Prostate gland (tissue), 2 donors: ENCODE measurements at regions not wholly inside any gene's neighbourhood (a gene's known extent, or its start where the extent isn't known, plus 50 kb on each side); places are given as distances from the start of the nearest gene placed in this dataset.

Source experiments
- CTCF ChIP-seq, 4 experiments: fragments of 200-600 bp in 2 of 4; fragments of 450-650 bp in 2 of 4; sonication (generic) in 2 of 4; IDR thresholded peaks; 1 replicate in 3 of 4; 2 replicates in 1 of 4; pipeline ENCODE4 v1.5.1; 2016 to 2019; ENCODE audit warnings: antibody characterized with exemption in 4 of 4, mild to moderate bottlenecking in 2 of 4, moderate library complexity in 2 of 4
- POLR2AphosphoS5 ChIP-seq: sonication (generic); formaldehyde crosslinking; IDR thresholded peaks from one replicate; pipeline ENCODE4 v1.6.1; 2017; ENCODE audit warnings: antibody characterized with exemption

DNA sequence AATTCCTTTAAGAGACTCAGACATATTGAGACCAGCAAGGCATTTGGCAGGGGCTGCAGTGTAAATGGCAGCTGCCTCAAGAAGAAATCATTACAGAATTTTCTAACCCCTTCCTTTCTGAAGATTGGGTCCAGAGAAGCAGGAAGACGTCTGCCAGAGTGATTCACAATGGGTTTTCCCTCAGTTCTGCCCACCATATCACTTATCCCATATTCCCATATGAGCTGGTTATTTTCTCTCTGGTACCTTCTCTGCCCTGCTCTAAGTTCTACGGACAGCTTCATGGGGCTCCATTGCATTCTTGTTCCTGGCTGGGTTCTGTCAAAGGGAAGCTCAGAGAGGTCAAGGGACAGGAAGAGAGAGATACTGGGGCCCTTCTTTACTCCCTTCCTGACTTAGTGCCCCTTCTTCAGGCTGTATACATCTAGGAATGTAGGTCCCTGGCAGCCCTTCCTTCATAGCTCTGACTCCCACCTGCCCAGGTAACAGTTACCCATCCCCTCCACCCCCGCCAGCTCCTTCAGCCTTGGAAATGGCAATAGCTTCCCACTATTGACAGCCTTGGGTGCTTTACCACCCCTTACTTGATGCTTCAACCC lies 420.6 kb upstream of the DAB1 start:
- no peak for TF ChIP-seq CTCF (IDR thresholded peaks at IDR 0.05)
- no peak for TF ChIP-seq POLR2AphosphoS5
